SU-DHL-6 (cell line): ENCODE measurements at regions not wholly inside any gene's neighbourhood (a gene's known extent, or its start where the extent isn't known, plus 50 kb on each side); places are given as distances from the start of the nearest gene placed in this dataset.

Experiments used
- EZH2phosphoT487 ChIP-seq: fragments of 200-600 bp; sonication (generic), shearing (Covaris generic); conservative IDR thresholded peaks from 2 replicates; pipeline ENCODE4 v1.6.1; 2018; ENCODE audit warnings: mild to moderate bottlenecking, antibody characterized with exemption, low read length, moderate library complexity, mixed read lengths
- TF ChIP-seq, protein P1 (sequence below): fragments of 200-600 bp; sonication (generic); IDR thresholded peaks from one replicate; pipeline ENCODE4 v1.5.1; 2017; ENCODE audit warnings: antibody characterized with exemption, mild to moderate bottlenecking, low read length, moderate library complexity; ENCODE audit not compliant: insufficient read depth, poor library complexity, severe bottlenecking

DNA sequence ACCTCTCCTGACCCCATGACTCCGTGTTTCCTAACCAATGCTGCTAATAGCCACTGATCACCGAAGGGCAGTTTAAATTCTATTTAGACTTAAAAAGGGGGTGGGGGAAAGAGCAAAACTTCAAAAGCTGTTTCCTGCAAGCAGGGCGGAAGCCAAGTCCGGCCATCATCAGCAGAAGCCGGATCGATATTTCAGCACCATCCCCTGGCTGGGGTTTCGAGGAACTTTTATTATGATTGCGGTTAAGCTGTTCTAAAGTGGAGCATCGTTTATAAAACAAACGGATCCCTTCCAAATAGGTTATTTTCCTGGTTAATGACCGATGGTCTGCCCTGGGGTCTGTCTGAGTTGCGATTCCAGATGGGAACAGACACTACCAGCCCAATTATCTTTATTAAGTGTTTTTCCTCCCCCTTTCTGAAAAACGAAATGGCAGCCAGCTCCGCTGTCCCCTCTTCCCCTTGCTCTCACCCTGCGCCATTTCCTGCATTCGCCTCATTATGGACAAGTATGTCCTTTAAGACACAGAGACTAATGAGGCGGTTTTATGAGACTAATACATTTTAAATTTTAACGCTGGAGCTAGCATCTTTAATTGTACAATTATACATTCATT is 76.1 kb upstream of the IRX3 start:
- TF ChIP-seq, protein P1, sequence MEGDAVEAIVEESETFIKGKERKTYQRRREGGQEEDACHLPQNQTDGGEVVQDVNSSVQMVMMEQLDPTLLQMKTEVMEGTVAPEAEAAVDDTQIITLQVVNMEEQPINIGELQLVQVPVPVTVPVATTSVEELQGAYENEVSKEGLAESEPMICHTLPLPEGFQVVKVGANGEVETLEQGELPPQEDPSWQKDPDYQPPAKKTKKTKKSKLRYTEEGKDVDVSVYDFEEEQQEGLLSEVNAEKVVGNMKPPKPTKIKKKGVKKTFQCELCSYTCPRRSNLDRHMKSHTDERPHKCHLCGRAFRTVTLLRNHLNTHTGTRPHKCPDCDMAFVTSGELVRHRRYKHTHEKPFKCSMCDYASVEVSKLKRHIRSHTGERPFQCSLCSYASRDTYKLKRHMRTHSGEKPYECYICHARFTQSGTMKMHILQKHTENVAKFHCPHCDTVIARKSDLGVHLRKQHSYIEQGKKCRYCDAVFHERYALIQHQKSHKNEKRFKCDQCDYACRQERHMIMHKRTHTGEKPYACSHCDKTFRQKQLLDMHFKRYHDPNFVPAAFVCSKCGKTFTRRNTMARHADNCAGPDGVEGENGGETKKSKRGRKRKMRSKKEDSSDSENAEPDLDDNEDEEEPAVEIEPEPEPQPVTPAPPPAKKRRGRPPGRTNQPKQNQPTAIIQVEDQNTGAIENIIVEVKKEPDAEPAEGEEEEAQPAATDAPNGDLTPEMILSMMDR = no peak
- no peak for TF ChIP-seq EZH2phosphoT487
